Suprapubic skin (tissue), 4 donors: ENCODE measurements at regions not wholly inside any gene's neighbourhood (a gene's known extent, or its start where the extent isn't known, plus 50 kb on each side); places are given as distances from the start of the nearest gene placed in this dataset.

Source experiments
- CTCF ChIP-seq, 2 donors: fragments of 200-600 bp in 1 of 2; fragments of 450-650 bp in 1 of 2; sonication (generic) in 1 of 2; IDR thresholded peaks; one replicate each; pipeline ENCODE4 v1.5.1; 2016 to 2019; ENCODE audit warnings: antibody characterized with exemption in 2 of 2, mild to moderate bottlenecking in 1 of 2, moderate library complexity in 1 of 2
- EP300 ChIP-seq: sonication (generic); formaldehyde crosslinking; IDR thresholded peaks from one replicate; pipeline ENCODE4 v1.6.1; 2017; ENCODE audit warnings: antibody characterized with exemption
- POLR2AphosphoS5 ChIP-seq, 3 donors: sonication (generic); formaldehyde crosslinking; IDR thresholded peaks; one replicate each; pipeline ENCODE4 v1.6.1; 2017; ENCODE audit warnings: antibody characterized with exemption in 3 of 3

GRCh38 chr3:159645874-159646273, 342.8 kb upstream of the IL12A start:
- no peak for TF ChIP-seq POLR2AphosphoS5 (IDR thresholded peaks at IDR 0.05)
- no peak for TF ChIP-seq CTCF (IDR thresholded peaks at IDR 0.05)
- no peak for TF ChIP-seq EP300
